B cell (primary cell): ENCODE measurements at regions not wholly inside any gene's neighbourhood (a gene's known extent, or its start where the extent isn't known, plus 50 kb on each side); places are given as distances from the start of the nearest gene placed in this dataset.

ENCODE experiments used
- ATAC-seq: fragments of 200-7000 bp; cut with Tn5 transposase; one replicate; pipeline ENCODE4 v1.10.0; 2021; ENCODE audit warnings: low read depth, mild to moderate bottlenecking, moderate number of reproducible peaks, moderate library complexity
- CTCF ChIA-PET: fragments of 350-600 bp; sonication (Branson Sonifier 250); formaldehyde crosslinking; loops from one replicate; lab custom pipeline; 2021; ENCODE audit warnings: antibody characterized with exemption, inconsistent platforms; lab: Charles Lee
- POLR2A ChIA-PET: fragments of 350-600 bp; sonication (Branson Sonifier 250); formaldehyde crosslinking; loops from one replicate; lab custom pipeline; 2021; ENCODE audit warnings: antibody characterized with exemption; lab: Charles Lee
- DNase-seq: peaks from one replicate; pipeline ENCODE4 v3.0.0; 2013
- H2AFZ ChIP-seq: 2 replicates; pipeline ENCODE4 v1.6.1; 2012; ENCODE audit warnings: mild to moderate bottlenecking, low read depth, low read length; ENCODE audit not compliant: insufficient read depth, poor library complexity, severe bottlenecking
- H3K27ac ChIP-seq, 2 donors: 1 replicate in 1 of 2; 2 replicates in 1 of 2; pipeline ENCODE4 v1.5.1; 2012 to 2013; ENCODE audit warnings: low read length in 2 of 2, mild to moderate bottlenecking in 2 of 2, moderate library complexity in 1 of 2
- H3K27me3 ChIP-seq, 4 experiments: fragments of 200-600 bp in 1 of 4; sonication (generic) in 1 of 4; replicated peaks in 1 of 4; 1 replicate in 2 of 4; 2 replicates in 2 of 4; pipeline versions ENCODE4 v1.6.1 to v1.7.0; 2013 to 2016; ENCODE audit warnings: low read length in 3 of 4, mild to moderate bottlenecking in 2 of 4, mixed read lengths in 1 of 4, moderate library complexity in 1 of 4; ENCODE audit not compliant: insufficient read depth in 4 of 4, control insufficient read depth in 3 of 4; ENCODE audit errors: control extremely low read depth in 1 of 4
- H3K36me3 ChIP-seq, 2 experiments: replicated peaks in 1 of 2; 1 replicate in 1 of 2; 2 replicates in 1 of 2; pipeline versions ENCODE4 v1.6.1 to v1.7.1; 2013; ENCODE audit warnings: low read length in 1 of 2; ENCODE audit not compliant: insufficient read depth in 2 of 2, control insufficient read depth in 1 of 2; ENCODE audit errors: control extremely low read depth in 1 of 2, extremely low read depth in 1 of 2
- H3K4me1 ChIP-seq, 2 donors: fragments of 200-600 bp in 1 of 2; sonication (generic) in 1 of 2; 1 replicate in 1 of 2; 2 replicates in 1 of 2; pipeline versions ENCODE4 v1.5.1 to v1.6.1; 2013 to 2017; ENCODE audit warnings: low read length in 2 of 2; ENCODE audit not compliant: control insufficient read depth in 2 of 2, insufficient read depth in 2 of 2
- H3K4me2 ChIP-seq: replicated peaks from 2 replicates; pipeline ENCODE3; 2012; ENCODE audit warnings: mild to moderate bottlenecking, low read depth, low read length; ENCODE audit not compliant: poor library complexity, severe bottlenecking
- H3K4me3 ChIP-seq, 5 experiments: fragments of 200-600 bp in 1 of 5; sonication (generic) in 1 of 5; 1 replicate in 3 of 5; 2 replicates in 2 of 5; pipeline versions ENCODE4 v1.5.1 to v1.7.0; 2011 to 2016; ENCODE audit warnings: low read length in 4 of 5, mild to moderate bottlenecking in 4 of 5, low read depth in 2 of 5, control low read depth in 1 of 5, moderate library complexity in 1 of 5; ENCODE audit not compliant: insufficient read depth in 1 of 5; ENCODE audit errors: control extremely low read depth in 1 of 5, extremely low read depth in 1 of 5
- H3K79me2 ChIP-seq: fragments of 200-600 bp; sonication (generic); one replicate; pipeline ENCODE4 v1.6.0; 2016; ENCODE audit warnings: low read length; ENCODE audit not compliant: control insufficient read depth, insufficient read depth
- H3K9ac ChIP-seq: fragments of 200-600 bp; sonication (generic); 2 replicates; pipeline ENCODE4 v1.6.1; 2017; ENCODE audit warnings: mild to moderate bottlenecking, low read length, moderate library complexity
- H3K9me3 ChIP-seq, 3 donors: one replicate each; pipeline versions ENCODE4 v1.6.1 to v1.7.1; 2013; ENCODE audit warnings: low read length in 2 of 3; ENCODE audit not compliant: control insufficient read depth in 2 of 3, insufficient read depth in 1 of 3; ENCODE audit errors: control extremely low read depth in 1 of 3
- H4K20me1 ChIP-seq: 2 replicates; pipeline ENCODE4 v1.6.0; 2012; ENCODE audit warnings: mild to moderate bottlenecking, low read length; ENCODE audit not compliant: insufficient read depth, control insufficient read depth, poor library complexity, severe bottlenecking
- H3K27ac Mint-ChIP-seq: one replicate; pipeline ENCODE4 v1.8.0; 2021; ENCODE audit warnings: mixed read lengths
- H3K27me3 Mint-ChIP-seq: one replicate; pipeline ENCODE4 v1.8.0; 2021; ENCODE audit warnings: mixed read lengths
- H3K4me1 Mint-ChIP-seq: one replicate; pipeline ENCODE4 v1.8.0; 2021; ENCODE audit warnings: mixed read lengths
- H3K4me3 Mint-ChIP-seq: one replicate; pipeline ENCODE4 v1.8.0; 2021; ENCODE audit warnings: mixed read lengths
- H3K9me3 Mint-ChIP-seq: one replicate; pipeline ENCODE4 v1.8.0; 2022; ENCODE audit warnings: mixed read lengths; ENCODE audit not compliant: insufficient read depth
- EZH2 ChIP-seq: IDR thresholded peaks from 2 replicates; pipeline ENCODE4 v1.6.1; 2012; ENCODE audit warnings: borderline replicate concordance, low read depth, mild to moderate bottlenecking, moderate library complexity, low read length; ENCODE audit not compliant: insufficient read depth, poor library complexity, severe bottlenecking
- WGBS: methylation state at CpG from one replicate; pipeline ENCODE4 v1.1.5; 2013; ENCODE audit warnings: missing lambda C conversion rate; ENCODE audit not compliant: insufficient coverage; 5-methylcytosine and 5-hydroxymethylcytosine counted together
- intact Hi-C: fragments of 100-400 bp; cut with micrococcal nuclease; formaldehyde crosslinking; loops from one replicate; pipeline ENCODE4 v1.10.0; 2022
- TF ChIP-seq, protein P1 (sequence below): fragments of 200-600 bp; IDR thresholded peaks from one replicate; pipeline ENCODE4 v1.8.0; 2022; ENCODE audit warnings: antibody characterized with exemption, mild to moderate bottlenecking

- DNase-seq (no peak), ATAC-seq (no peak)
- no peak overlapping the region for H3K27ac ChIP-seq
- no CpG with 5 or more reads among the region's 3 CpGs for WGBS
- ChIA-PET CTCF (no interaction called here), POLR2A (no interaction called here)
- H3K4me1 Mint-ChIP-seq: no peaks in the 10 kb centered on the region
- no peaks in the 10 kb centered on the region for H3K36me3 ChIP-seq
- no peaks in the 10 kb centered on the region for H3K9me3 Mint-ChIP-seq
- H3K27ac Mint-ChIP-seq: no peak overlapping the region
- intact Hi-C loops: no loop called here
- no peak overlapping the region for H3K4me2 ChIP-seq
- no peak overlapping the region for H3K4me3 Mint-ChIP-seq
- H3K4me1 ChIP-seq: no peaks in the 10 kb centered on the region
- TF ChIP-seq, protein P1, sequence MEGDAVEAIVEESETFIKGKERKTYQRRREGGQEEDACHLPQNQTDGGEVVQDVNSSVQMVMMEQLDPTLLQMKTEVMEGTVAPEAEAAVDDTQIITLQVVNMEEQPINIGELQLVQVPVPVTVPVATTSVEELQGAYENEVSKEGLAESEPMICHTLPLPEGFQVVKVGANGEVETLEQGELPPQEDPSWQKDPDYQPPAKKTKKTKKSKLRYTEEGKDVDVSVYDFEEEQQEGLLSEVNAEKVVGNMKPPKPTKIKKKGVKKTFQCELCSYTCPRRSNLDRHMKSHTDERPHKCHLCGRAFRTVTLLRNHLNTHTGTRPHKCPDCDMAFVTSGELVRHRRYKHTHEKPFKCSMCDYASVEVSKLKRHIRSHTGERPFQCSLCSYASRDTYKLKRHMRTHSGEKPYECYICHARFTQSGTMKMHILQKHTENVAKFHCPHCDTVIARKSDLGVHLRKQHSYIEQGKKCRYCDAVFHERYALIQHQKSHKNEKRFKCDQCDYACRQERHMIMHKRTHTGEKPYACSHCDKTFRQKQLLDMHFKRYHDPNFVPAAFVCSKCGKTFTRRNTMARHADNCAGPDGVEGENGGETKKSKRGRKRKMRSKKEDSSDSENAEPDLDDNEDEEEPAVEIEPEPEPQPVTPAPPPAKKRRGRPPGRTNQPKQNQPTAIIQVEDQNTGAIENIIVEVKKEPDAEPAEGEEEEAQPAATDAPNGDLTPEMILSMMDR: no peak
- no peak for TF ChIP-seq EZH2
- H3K9me3 ChIP-seq: no peaks in the 10 kb centered on the region
- no peaks in the 10 kb centered on the region for H4K20me1 ChIP-seq
- no peak overlapping the region for H3K4me3 ChIP-seq
- H3K27me3 Mint-ChIP-seq: peaks cover 14% of the 10 kb centered on the region
- no peak overlapping the region for H2AFZ ChIP-seq
- no peak overlapping the region for H3K9ac ChIP-seq
- no peaks in the 10 kb centered on the region for H3K79me2 ChIP-seq
- peaks cover 0 to 4% (median 0%) of the 10 kb centered on the region in 4 experiments for H3K27me3 ChIP-seq
Observed at GRCh38 chr6:71088166-71088565, 131.3 kb upstream of the B3GAT2 start.

DNA sequence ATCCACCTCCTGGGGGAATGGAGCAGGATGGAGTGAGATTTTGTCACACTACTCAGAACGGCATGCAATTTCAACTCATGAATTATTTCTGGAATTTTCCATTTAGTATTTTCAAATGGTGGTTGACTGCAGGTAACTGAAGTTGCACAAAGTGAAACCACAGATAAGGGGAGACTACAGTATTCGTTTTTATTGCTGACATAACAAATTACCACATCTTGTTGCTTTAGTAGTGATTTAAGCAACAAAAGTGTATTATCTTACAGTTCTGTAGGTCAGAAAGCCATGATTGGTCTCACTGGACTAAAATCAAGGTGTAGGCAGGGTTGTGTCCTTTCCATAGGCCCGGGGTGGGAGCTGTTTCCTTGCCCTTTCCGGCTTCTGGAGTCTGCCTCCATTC, 133.4 kb upstream of the B3GAT2 start:
- no peaks in the 10 kb centered on the region for H3K4me1 Mint-ChIP-seq
- H3K27ac Mint-ChIP-seq: no peak overlapping the region
- Histone ChIP-seq H3K4me3 (no peak overlapping the region), H3K4me2 (no peak overlapping the region), H3K27ac (no peak overlapping the region), H2AFZ (no peak overlapping the region), H3K27me3 (peaks cover 0 to 4% (median 0%) of the 10 kb centered on the region in 4 experiments), H3K9ac (no peak overlapping the region), H3K36me3 (no peaks in the 10 kb centered on the region), H3K79me2 (no peaks in the 10 kb centered on the region), H3K4me1 (no peaks in the 10 kb centered on the region), H4K20me1 (no peaks in the 10 kb centered on the region), H3K9me3 (no peaks in the 10 kb centered on the region)
- no peaks in the 10 kb centered on the region for H3K9me3 Mint-ChIP-seq
- intact Hi-C loops: no loop called here
- no peak for DNase-seq
- H3K4me3 Mint-ChIP-seq: no peak overlapping the region
- H3K27me3 Mint-ChIP-seq: peaks cover 10% of the 10 kb centered on the region
- no peak for ATAC-seq
- CTCF ChIA-PET: no interaction called here
- POLR2A ChIA-PET: no interaction called here
- WGBS: 69% methylated on average over 2 of the region's 4 CpGs
- TF ChIP-seq EZH2: no peak
- TF ChIP-seq, protein P1: no peak
